A673 (cell line): ENCODE measurements at regions not wholly inside any gene's neighbourhood (a gene's known extent, or its start where the extent isn't known, plus 50 kb on each side); places are given as distances from the start of the nearest gene placed in this dataset.

Experiments
- CTCF ChIP-seq: fragments of 300-800, 200-600 bp; sonication (generic); conservative IDR thresholded peaks from 2 replicates; pipeline ENCODE4 v1.5.1; 2017; ENCODE audit warnings: low read depth, mild to moderate bottlenecking, antibody characterized with exemption, low read length, moderate library complexity, mixed read lengths
- EZH2 ChIP-seq: fragments of 200-600 bp; sonication (generic); IDR thresholded peaks from 2 replicates; pipeline ENCODE4 v1.6.1; 2017; ENCODE audit warnings: borderline replicate concordance, low read depth, mild to moderate bottlenecking, mixed read lengths, antibody characterized with exemption, low read length; ENCODE audit not compliant: poor library complexity, severe bottlenecking

GRCh38 chr16:82530883-82531282, 95.9 kb upstream of the CDH13 start:
- TF ChIP-seq CTCF (no peak), EZH2 (no peak)
